ENCODE measurements at regions not wholly inside any gene's neighbourhood (a gene's known extent, or its start where the extent isn't known, plus 50 kb on each side); places are given as distances from the start of the nearest gene placed in this dataset.

GRCh38 chr6:167058261-167058660 is 59.1 kb downstream of the CEP43 start:
- H3K36me3 Mint-ChIP-seq (ENCODE audit: low read depth) = no peaks in the 10 kb centered on the region
- no peak overlapping the region for H3K4me3 Mint-ChIP-seq
- no peaks in the 10 kb centered on the region for H3K9me3 Mint-ChIP-seq
- DNase-seq = no peak
- peaks cover 23% of the 10 kb centered on the region for H3K4me1 Mint-ChIP-seq
- TF ChIP-seq CTCF (IDR thresholded peaks at IDR 0.05) = no peak
- POLR2A ChIA-PET = no interaction called here
- CTCF ChIA-PET = no interaction called here
- no peak overlapping the region for H3K27ac Mint-ChIP-seq
- ATAC-seq (ENCODE audit: low read depth) = no peak
- intact Hi-C loops (cut with micrococcal nuclease) = no loop called here
- no peaks in the 10 kb centered on the region for H3K27me3 Mint-ChIP-seq

Measured in activated B cell treated with CpG ODN at 0.5 μM for 24 hours (primary cell).